Activated T-helper 2 cell treated with anti-CD3 and anti-CD28 coated beads, Interferon-gamma antibody, Interleukin-2, Interleukin-4, amounts not matched to agents 10 μg/mL and 5 μg/mL and 100 μg/mL, durations not matched to agents 14 hours and 24 hours and 36 hours (primary cell): ENCODE measurements at regions not wholly inside any gene's neighbourhood (a gene's known extent, or its start where the extent isn't known, plus 50 kb on each side); places are given as distances from the start of the nearest gene placed in this dataset.
"Not testable (repeated sequence)": the region's sequence is repeated elsewhere in the genome, so short reads cannot be mapped to it uniquely, and the experiment has no call there.

ENCODE experiments used
- DNase-seq: peaks from one replicate; pipeline ENCODE4 v3.0.0; 2021; ENCODE audit warnings: low spot score
- H3K27ac Mint-ChIP-seq: one replicate; pipeline ENCODE4 v1.8.0; 2021; ENCODE audit warnings: mixed read lengths
- H3K27me3 Mint-ChIP-seq: one replicate; pipeline ENCODE4 v1.8.0; 2021; ENCODE audit warnings: low read depth, mixed read lengths
- H3K36me3 Mint-ChIP-seq: one replicate; pipeline ENCODE4 v1.8.0; 2021; ENCODE audit warnings: low read depth, mixed read lengths
- H3K4me1 Mint-ChIP-seq: one replicate; pipeline ENCODE4 v1.8.0; 2021; ENCODE audit warnings: low read depth, mixed read lengths
- H3K4me3 Mint-ChIP-seq: one replicate; pipeline ENCODE4 v1.8.0; 2021; ENCODE audit warnings: low read depth, mild to moderate bottlenecking, moderate library complexity, mixed read lengths
- H3K9me3 Mint-ChIP-seq: one replicate; pipeline ENCODE4 v1.8.0; 2021; ENCODE audit warnings: mixed read lengths
- intact Hi-C: fragments of 100-400 bp; cut with micrococcal nuclease; formaldehyde crosslinking; loops from one replicate; pipeline ENCODE4 v1.15.1; 2023

GRCh38 chr2:180618570-180618969 is 361.8 kb upstream of the UBE2E3 start:
- Mint-ChIP-seq H3K4me1 (no peaks in the 10 kb centered on the region), H3K27ac (no peak overlapping the region)
- DNase-seq: no peak

GRCh38 chr2:180614776-180615175 is 365.6 kb upstream of the UBE2E3 start:
- Mint-ChIP-seq H3K4me3 (no peak overlapping the region), H3K4me1 (no peaks in the 10 kb centered on the region), H3K9me3 (no peaks in the 10 kb centered on the region), H3K27ac (no peak overlapping the region), H3K36me3 (no peaks in the 10 kb centered on the region), H3K27me3 (no peaks in the 10 kb centered on the region)
- intact Hi-C loops: no loop called here
- DNase-seq: no peak

More at GRCh38 chr2:180618570-180618969, 361.8 kb upstream of the UBE2E3 start:
- Mint-ChIP-seq H3K4me3 (no peak overlapping the region), H3K36me3 (no peaks in the 10 kb centered on the region), H3K9me3 (no peaks in the 10 kb centered on the region), H3K27me3 (no peaks in the 10 kb centered on the region)
- intact Hi-C loops: no loop called here

GRCh38 chr2:180609626-180610340 is 370.6 kb upstream of the UBE2E3 start:
- no peak for DNase-seq
- intact Hi-C loops: loop anchor here (10.0 kb wide), 1 partner anchor 445 kb away; no protein-coding TSS in a partner anchor
- Mint-ChIP-seq H3K4me1 (no peaks in the 10 kb centered on the region), H3K27ac (no peak overlapping the region), H3K9me3 (no peaks in the 10 kb centered on the region), H3K27me3 (no peaks in the 10 kb centered on the region), H3K4me3 (no peak overlapping the region), H3K36me3 (no peaks in the 10 kb centered on the region)

GRCh38 chr2:180607514-180608049 is 372.8 kb upstream of the UBE2E3 start:
- no peaks in the 10 kb centered on the region for H3K36me3 Mint-ChIP-seq
- H3K27ac Mint-ChIP-seq: no peak overlapping the region
- intact Hi-C loops: loop anchor here (10.0 kb wide), 1 partner anchor 447 kb away; no protein-coding TSS in a partner anchor
- no peaks in the 10 kb centered on the region for H3K9me3 Mint-ChIP-seq
- H3K4me3 Mint-ChIP-seq: no peak overlapping the region
- H3K4me1 Mint-ChIP-seq: peaks cover 2% of the 10 kb centered on the region
- DNase-seq: no peak
- H3K27me3 Mint-ChIP-seq: no peaks in the 10 kb centered on the region

GRCh38 chr2:180604077-180604476 is 376.3 kb upstream of the UBE2E3 start:
- intact Hi-C loops: loop anchor here (10.0 kb wide), 1 partner anchor 451 kb away; no protein-coding TSS in a partner anchor
- Mint-ChIP-seq H3K9me3 (no peaks in the 10 kb centered on the region), H3K4me3 (no peak overlapping the region), H3K27me3 (no peaks in the 10 kb centered on the region), H3K36me3 (no peaks in the 10 kb centered on the region), H3K27ac (no peak overlapping the region), H3K4me1 (peaks cover 2% of the 10 kb centered on the region)
- DNase-seq: no peak

- DNase-seq: no peak
- peaks cover 2% of the 10 kb centered on the region for H3K4me1 Mint-ChIP-seq
- H3K27me3 Mint-ChIP-seq: no peaks in the 10 kb centered on the region
- H3K36me3 Mint-ChIP-seq: no peaks in the 10 kb centered on the region
- no peak overlapping the region for H3K4me3 Mint-ChIP-seq
- H3K9me3 Mint-ChIP-seq: no peaks in the 10 kb centered on the region
- H3K27ac Mint-ChIP-seq: no peak overlapping the region
- intact Hi-C loops: loop anchor here (10.0 kb wide), 1 partner anchor 454 kb away; no protein-coding TSS in a partner anchor
These were observed 379.4 kb upstream of the UBE2E3 start for GRCh38 chr2:180601016-180601415.

GRCh38 chr2:180599804-180600203 is 380.6 kb upstream of the UBE2E3 start:
- intact Hi-C loops: loop anchor here (10.0 kb wide), 1 partner anchor 455 kb away; no protein-coding TSS in a partner anchor

GRCh38 chr2:180597179-180597578 is 383.2 kb upstream of the UBE2E3 start:
- Mint-ChIP-seq H3K9me3 (no peaks in the 10 kb centered on the region), H3K4me1 (no peaks in the 10 kb centered on the region), H3K4me3 (no peak overlapping the region), H3K27me3 (no peaks in the 10 kb centered on the region), H3K36me3 (no peaks in the 10 kb centered on the region), H3K27ac (no peak overlapping the region)
- intact Hi-C loops: no loop called here
- no peak for DNase-seq

More at GRCh38 chr2:180599804-180600203, 380.6 kb upstream of the UBE2E3 start:
- H3K27ac Mint-ChIP-seq: no peak overlapping the region
- DNase-seq: no peak
- no peaks in the 10 kb centered on the region for H3K9me3 Mint-ChIP-seq
- H3K27me3 Mint-ChIP-seq: no peaks in the 10 kb centered on the region
- no peak overlapping the region for H3K4me3 Mint-ChIP-seq
- no peaks in the 10 kb centered on the region for H3K36me3 Mint-ChIP-seq
- peaks cover 2% of the 10 kb centered on the region for H3K4me1 Mint-ChIP-seq

GRCh38 chr2:180596453-180596852 is 384.0 kb upstream of the UBE2E3 start:
- Mint-ChIP-seq H3K4me1 (no peaks in the 10 kb centered on the region), H3K4me3 (no peak overlapping the region), H3K9me3 (peaks cover 3% of the 10 kb centered on the region), H3K36me3 (no peaks in the 10 kb centered on the region), H3K27me3 (no peaks in the 10 kb centered on the region), H3K27ac (no peak overlapping the region)
- no peak for DNase-seq
- intact Hi-C loops: no loop called here

- intact Hi-C loops: no loop called here
- Mint-ChIP-seq H3K27me3 (no peaks in the 10 kb centered on the region), H3K9me3 (peaks cover 3% of the 10 kb centered on the region), H3K4me3 (no peak overlapping the region), H3K4me1 (peaks cover 2% of the 10 kb centered on the region), H3K27ac (no peak overlapping the region), H3K36me3 (no peaks in the 10 kb centered on the region)
- no peak for DNase-seq
These were observed 388.5 kb upstream of the UBE2E3 start for GRCh38 chr2:180591947-180592346.

GRCh38 chr2:180591093-180591781 is 389.2 kb upstream of the UBE2E3 start:
- H3K4me1 Mint-ChIP-seq, H3K36me3 Mint-ChIP-seq, H3K27me3 Mint-ChIP-seq, intact Hi-C loops, H3K4me3 Mint-ChIP-seq, H3K27ac Mint-ChIP-seq, H3K9me3 Mint-ChIP-seq: not testable (repeated sequence)
- peak; percentile 35 for DNase-seq

GRCh38 chr2:180583441-180584140 is 396.8 kb upstream of the UBE2E3 start:
- Mint-ChIP-seq H3K27ac (no peak overlapping the region), H3K27me3 (no peaks in the 10 kb centered on the region), H3K9me3 (no peaks in the 10 kb centered on the region), H3K4me3 (no peak overlapping the region), H3K36me3 (no peaks in the 10 kb centered on the region), H3K4me1 (no peaks in the 10 kb centered on the region)
- no peak for DNase-seq
- intact Hi-C loops: no loop called here
